ENCODE measurements at regions not wholly inside any gene's neighbourhood (a gene's known extent, or its start where the extent isn't known, plus 50 kb on each side); places are given as distances from the start of the nearest gene placed in this dataset.

DNA sequence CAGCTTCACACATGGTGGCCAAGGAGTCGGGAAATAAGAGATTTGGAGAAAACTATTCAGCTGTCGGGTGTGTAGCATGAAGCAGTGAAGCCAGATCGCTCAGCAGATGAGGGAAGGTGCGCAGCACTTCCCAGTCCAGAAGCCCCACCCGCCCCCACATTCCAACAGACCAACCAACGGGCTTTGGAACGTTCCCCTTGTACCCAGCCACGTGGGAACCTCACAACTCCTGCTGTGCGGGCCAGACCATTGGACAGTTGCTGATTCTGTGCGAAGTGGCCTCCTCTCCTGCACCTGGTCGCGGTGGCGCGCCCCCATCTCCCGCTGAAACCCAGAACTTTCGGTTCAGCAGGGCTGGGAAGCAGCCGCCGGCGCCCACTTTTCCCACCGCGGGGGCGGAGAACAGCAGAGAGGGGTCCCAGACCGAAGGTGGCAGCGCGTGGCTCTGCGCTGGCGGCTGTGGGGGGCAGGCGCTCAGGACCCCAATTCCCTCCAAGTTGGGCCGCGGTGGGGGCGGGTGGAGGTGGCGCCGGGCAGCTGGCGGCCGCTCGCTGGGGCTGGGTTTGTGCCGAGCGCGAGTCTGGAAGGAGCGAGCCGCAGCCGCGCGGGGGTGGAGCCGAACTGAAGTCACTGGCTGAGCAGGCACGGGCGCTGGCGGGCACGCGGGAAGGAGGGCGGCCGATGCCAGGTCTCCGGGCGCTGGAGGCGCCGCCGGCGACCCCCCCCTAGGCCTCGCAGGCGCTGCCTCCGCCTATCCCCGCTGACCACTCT is 1301.5 kb upstream of the SORCS1 start:
- TF ChIP-seq POLR2AphosphoS5 (IDR thresholded peaks at IDR 0.05; ENCODE audit: borderline replicate concordance, low read depth, low read length) (no peak), EZH2 (IDR thresholded peaks at IDR 0.05) (no peak)

Data from SK-N-MC (cell line).